Right atrium auricular region (tissue), 2 donors: ENCODE measurements at regions not wholly inside any gene's neighbourhood (a gene's known extent, or its start where the extent isn't known, plus 50 kb on each side); places are given as distances from the start of the nearest gene placed in this dataset.

Experiments
- DNase-seq: peaks from one replicate; pipeline ENCODE4 v3.0.0-alpha.2; 2019; ENCODE audit warnings: low spot score
- H3K27ac ChIP-seq, 2 donors: fragments of 200-600 bp; sonication (generic); 1 replicate in 1 of 2; 2 replicates in 1 of 2; pipeline ENCODE4 v1.5.1; 2016 to 2019
- H3K27me3 ChIP-seq, 2 donors: fragments of 200-600 bp; sonication (generic); one replicate each; pipeline versions ENCODE4 v1.5.1 to v1.6.0; 2017 to 2019
- H3K36me3 ChIP-seq: fragments of 200-600 bp; sonication (generic); one replicate; pipeline ENCODE4 v1.5.1; 2016
- H3K4me1 ChIP-seq, 2 donors: fragments of 200-600 bp; sonication (generic); one replicate each; pipeline versions ENCODE4 v1.5.1 to v1.6.0; 2017 to 2019
- H3K4me3 ChIP-seq, 2 donors: fragments of 200-600 bp; sonication (generic); 1 replicate in 1 of 2; 2 replicates in 1 of 2; pipeline ENCODE4 v1.5.1; 2017 to 2019; ENCODE audit warnings: mild to moderate bottlenecking in 1 of 2, moderate library complexity in 1 of 2
- H3K9me3 ChIP-seq, 2 donors: fragments of 200-600 bp; sonication (generic); one replicate each; pipeline ENCODE4 v1.5.1; 2019
- CTCF ChIP-seq, 2 donors: fragments of 200-600 bp; sonication (generic); IDR thresholded peaks; one replicate each; pipeline ENCODE4 v1.5.1; 2019; ENCODE audit warnings: antibody characterized with exemption in 2 of 2

GRCh38 chr14:35963209-35963608 lies 137.1 kb downstream of the BRMS1L start:
- H3K36me3 ChIP-seq = no peaks in the 10 kb centered on the region
- no peak overlapping the region for H3K27ac ChIP-seq
- no peaks in the 10 kb centered on the region for H3K4me1 ChIP-seq
- H3K27me3 ChIP-seq = no peaks in the 10 kb centered on the region
- no peak overlapping the region for H3K4me3 ChIP-seq
- H3K9me3 ChIP-seq = no peaks in the 10 kb centered on the region
- DNase-seq = no peak
- TF ChIP-seq CTCF (IDR thresholded peaks at IDR 0.05) = no peak

GRCh38 chr14:35961697-35962274 lies 135.6 kb downstream of the BRMS1L start:
- no peak for DNase-seq
- Histone ChIP-seq H3K9me3 (no peaks in the 10 kb centered on the region), H3K36me3 (no peaks in the 10 kb centered on the region), H3K27ac (no peak overlapping the region), H3K27me3 (no peaks in the 10 kb centered on the region), H3K4me3 (no peak overlapping the region), H3K4me1 (no peaks in the 10 kb centered on the region)
- no peak for TF ChIP-seq CTCF (IDR thresholded peaks at IDR 0.05)

- Histone ChIP-seq H3K4me3 (no peak overlapping the region), H3K4me1 (no peaks in the 10 kb centered on the region), H3K27me3 (no peaks in the 10 kb centered on the region), H3K9me3 (no peaks in the 10 kb centered on the region), H3K36me3 (no peaks in the 10 kb centered on the region), H3K27ac (no peak overlapping the region)
- DNase-seq = no peak
- TF ChIP-seq CTCF (IDR thresholded peaks at IDR 0.05) = no peak
Measured at GRCh38 chr14:35959835-35960234, 133.7 kb downstream of the BRMS1L start.

GRCh38 chr14:35958499-35958898 lies 132.4 kb downstream of the BRMS1L start:
- Histone ChIP-seq H3K27me3 (no peaks in the 10 kb centered on the region), H3K27ac (no peak overlapping the region), H3K9me3 (no peaks in the 10 kb centered on the region), H3K4me3 (no peak overlapping the region), H3K36me3 (no peaks in the 10 kb centered on the region), H3K4me1 (no peaks in the 10 kb centered on the region)
- DNase-seq = no peak
- TF ChIP-seq CTCF (IDR thresholded peaks at IDR 0.05) = no peak

- H3K9me3 ChIP-seq = no peaks in the 10 kb centered on the region
- H3K27me3 ChIP-seq = no peaks in the 10 kb centered on the region
- no peak overlapping the region for H3K27ac ChIP-seq
- no peaks in the 10 kb centered on the region for H3K36me3 ChIP-seq
- H3K4me1 ChIP-seq = no peaks in the 10 kb centered on the region
- H3K4me3 ChIP-seq = no peak overlapping the region
- no peak for TF ChIP-seq CTCF (IDR thresholded peaks at IDR 0.05)
- no peak for DNase-seq
Measured at GRCh38 chr14:35956376-35957085, 130.4 kb downstream of the BRMS1L start.

GRCh38 chr14:35952584-35952983 lies 126.4 kb downstream of the BRMS1L start:
- no peak overlapping the region for H3K4me3 ChIP-seq
- no peak for DNase-seq
- no peaks in the 10 kb centered on the region for H3K9me3 ChIP-seq
- no peaks in the 10 kb centered on the region for H3K27me3 ChIP-seq
- H3K27ac ChIP-seq = no peak overlapping the region
- H3K4me1 ChIP-seq = no peaks in the 10 kb centered on the region
- TF ChIP-seq CTCF (IDR thresholded peaks at IDR 0.05) = no peak
- no peaks in the 10 kb centered on the region for H3K36me3 ChIP-seq
